ENCODE measurements at regions not wholly inside any gene's neighbourhood (a gene's known extent, or its start where the extent isn't known, plus 50 kb on each side); places are given as distances from the start of the nearest gene placed in this dataset.

DNA sequence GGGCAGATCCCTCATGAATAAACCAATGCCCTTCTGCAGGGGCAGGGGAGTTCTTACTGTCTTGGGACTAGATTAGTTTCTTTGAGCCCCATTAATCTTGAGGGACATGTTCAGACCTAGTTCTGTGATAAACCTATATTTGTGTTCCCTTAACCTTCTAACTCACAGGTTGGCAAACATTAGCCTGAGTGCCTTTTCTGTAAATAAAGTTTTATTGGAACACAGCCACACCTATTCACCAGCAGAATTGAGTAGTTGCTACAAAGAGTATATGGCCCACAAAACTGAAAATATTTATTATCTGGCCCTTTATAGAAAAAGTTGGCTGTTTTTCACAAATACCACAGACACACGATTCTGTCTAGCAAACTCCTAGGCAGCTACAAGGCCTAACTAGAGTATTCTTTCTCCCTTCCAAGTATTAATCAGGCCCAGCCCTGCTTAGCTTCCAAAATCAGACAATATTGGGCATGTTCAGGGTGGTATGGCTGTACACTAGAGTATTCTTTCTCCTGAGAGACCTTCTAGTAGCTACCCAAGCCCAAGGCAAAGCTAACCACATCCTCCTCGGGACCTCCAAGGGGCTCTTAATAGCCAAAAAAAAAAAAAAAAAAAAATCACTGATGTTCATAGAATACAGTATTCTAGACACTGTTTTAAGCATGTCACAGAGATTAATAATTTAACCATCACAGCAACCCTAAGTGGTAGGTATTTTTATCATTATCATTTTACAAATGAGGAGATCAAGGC lies 199.3 kb upstream of the PWP1 start:
- no peak for DNase-seq
- Histone ChIP-seq H3K4me3 (no peak overlapping the region), H3K27ac (no peak overlapping the region), H3K27me3 (no peaks in the 10 kb centered on the region), H3K9me3 (no peaks in the 10 kb centered on the region), H3K36me3 (no peaks in the 10 kb centered on the region), H3K4me1 (no peaks in the 10 kb centered on the region)
- TF ChIP-seq POLR2A (IDR thresholded peaks at IDR 0.05), result no peak
- TF ChIP-seq, protein P1, sequence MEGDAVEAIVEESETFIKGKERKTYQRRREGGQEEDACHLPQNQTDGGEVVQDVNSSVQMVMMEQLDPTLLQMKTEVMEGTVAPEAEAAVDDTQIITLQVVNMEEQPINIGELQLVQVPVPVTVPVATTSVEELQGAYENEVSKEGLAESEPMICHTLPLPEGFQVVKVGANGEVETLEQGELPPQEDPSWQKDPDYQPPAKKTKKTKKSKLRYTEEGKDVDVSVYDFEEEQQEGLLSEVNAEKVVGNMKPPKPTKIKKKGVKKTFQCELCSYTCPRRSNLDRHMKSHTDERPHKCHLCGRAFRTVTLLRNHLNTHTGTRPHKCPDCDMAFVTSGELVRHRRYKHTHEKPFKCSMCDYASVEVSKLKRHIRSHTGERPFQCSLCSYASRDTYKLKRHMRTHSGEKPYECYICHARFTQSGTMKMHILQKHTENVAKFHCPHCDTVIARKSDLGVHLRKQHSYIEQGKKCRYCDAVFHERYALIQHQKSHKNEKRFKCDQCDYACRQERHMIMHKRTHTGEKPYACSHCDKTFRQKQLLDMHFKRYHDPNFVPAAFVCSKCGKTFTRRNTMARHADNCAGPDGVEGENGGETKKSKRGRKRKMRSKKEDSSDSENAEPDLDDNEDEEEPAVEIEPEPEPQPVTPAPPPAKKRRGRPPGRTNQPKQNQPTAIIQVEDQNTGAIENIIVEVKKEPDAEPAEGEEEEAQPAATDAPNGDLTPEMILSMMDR (IDR thresholded peaks at IDR 0.05), result no peak

DNA sequence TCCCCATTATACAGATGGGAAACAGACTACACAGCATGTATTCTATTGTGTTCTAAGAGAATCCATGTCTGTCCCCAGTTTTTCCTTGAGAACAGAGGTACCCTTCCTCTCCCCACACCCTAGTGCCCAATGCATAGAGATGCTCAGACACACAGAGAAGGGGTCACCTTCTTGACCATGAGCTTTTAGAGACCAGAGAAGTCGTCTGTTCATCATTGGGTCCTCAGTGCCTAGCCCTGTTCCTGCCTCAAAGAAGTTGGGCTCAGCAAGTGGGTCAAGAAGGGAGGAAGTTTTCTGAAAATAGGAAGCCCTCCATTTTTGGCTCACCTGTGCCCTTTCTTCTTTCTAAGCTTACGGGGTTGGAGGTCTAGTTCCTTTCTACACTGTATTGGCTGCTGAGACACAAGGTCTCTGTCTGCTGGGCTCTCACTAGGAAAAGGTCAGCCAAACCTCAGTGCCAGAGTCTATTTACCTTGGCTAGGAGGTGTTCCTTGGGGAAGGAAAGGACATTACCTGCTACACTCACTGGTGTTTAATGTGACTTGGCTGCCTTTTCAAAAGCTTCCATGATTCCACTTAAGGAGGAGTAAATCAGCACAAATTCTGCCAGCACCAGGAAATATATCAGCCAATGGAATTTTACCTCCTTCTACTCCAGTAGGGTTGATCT lies 198.5 kb upstream of the PWP1 start:
- Histone ChIP-seq H3K4me1 (peaks cover 0 to 5% (median 2%) of the 10 kb centered on the region in 4 donors), H3K27ac (no peak overlapping the region), H3K36me3 (no peaks in the 10 kb centered on the region), H3K4me3 (no peak overlapping the region), H3K27me3 (no peaks in the 10 kb centered on the region), H3K9me3 (no peaks in the 10 kb centered on the region)
- TF ChIP-seq POLR2A (IDR thresholded peaks at IDR 0.05), result no peak
- TF ChIP-seq, protein P1 (IDR thresholded peaks at IDR 0.05), result no peak
- DNase-seq, result no peak

- TF ChIP-seq POLR2A (IDR thresholded peaks at IDR 0.05), result no peak
- no peak overlapping the region for H3K27ac ChIP-seq
- no peak overlapping the region for H3K4me3 ChIP-seq
- DNase-seq, result no peak
- H3K36me3 ChIP-seq, result no peaks in the 10 kb centered on the region
- no peaks in the 10 kb centered on the region for H3K27me3 ChIP-seq
- peaks cover 0 to 14% (median 7%) of the 10 kb centered on the region in 4 donors for H3K4me1 ChIP-seq
- no peaks in the 10 kb centered on the region for H3K9me3 ChIP-seq
Observed at GRCh38 chr12:107488666-107489065, 196.9 kb upstream of the PWP1 start.

DNA sequence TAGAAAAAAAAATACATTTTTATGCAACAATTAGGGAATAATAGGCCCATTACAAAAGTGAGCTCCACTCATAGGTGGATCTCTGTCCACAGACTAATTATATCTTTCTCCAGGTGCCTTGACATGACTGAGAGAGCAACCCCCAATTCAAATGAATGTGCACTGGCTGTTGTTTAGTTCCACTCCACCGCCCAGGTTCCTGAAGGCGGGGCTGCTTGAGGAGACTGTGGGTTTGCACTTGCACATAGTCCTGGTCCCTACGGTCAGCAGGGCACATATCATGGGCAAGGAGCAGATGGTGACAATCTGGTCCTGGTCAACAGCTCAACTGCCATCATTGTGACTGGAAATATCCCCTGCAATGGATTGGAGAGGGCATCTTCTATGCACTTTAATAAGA lies 195.6 kb upstream of the PWP1 start:
- no peak overlapping the region for H3K4me3 ChIP-seq
- TF ChIP-seq POLR2A (IDR thresholded peaks at IDR 0.05), result no peak
- TF ChIP-seq, protein P1 (IDR thresholded peaks at IDR 0.05), result no peak
- H3K36me3 ChIP-seq, result no peaks in the 10 kb centered on the region
- H3K4me1 ChIP-seq, result peaks cover 0 to 24% (median 7%) of the 10 kb centered on the region in 4 donors
- H3K27ac ChIP-seq, result no peak overlapping the region
- H3K9me3 ChIP-seq, result no peaks in the 10 kb centered on the region
- peak in 2 of 3 donors; percentile 61 to 72 for DNase-seq
- H3K27me3 ChIP-seq, result no peaks in the 10 kb centered on the region

- H3K4me3 ChIP-seq, result no peak overlapping the region
- TF ChIP-seq, protein P1 (IDR thresholded peaks at IDR 0.05), result no peak
- no peak for TF ChIP-seq POLR2A (IDR thresholded peaks at IDR 0.05)
- no peaks in the 10 kb centered on the region for H3K9me3 ChIP-seq
- H3K27me3 ChIP-seq, result no peaks in the 10 kb centered on the region
- no peaks in the 10 kb centered on the region for H3K36me3 ChIP-seq
- no peak for DNase-seq
- H3K4me1 ChIP-seq, result peaks cover 0 to 24% (median 7%) of the 10 kb centered on the region in 4 donors
- H3K27ac ChIP-seq, result peak overlapping the region in 3 of 4 donors; percentile 72 to 90 (median 85)
Observed at GRCh38 chr12:107491856-107492255, 193.7 kb upstream of the PWP1 start.

Measured in Peyer's patch (tissue), 4 donors.